ENCODE measurements at regions not wholly inside any gene's neighbourhood (a gene's known extent, or its start where the extent isn't known, plus 50 kb on each side); places are given as distances from the start of the nearest gene placed in this dataset.

- TF ChIP-seq CTCF (IDR thresholded peaks at IDR 0.05) = no peak
- no peak for TF ChIP-seq POLR2A (IDR thresholded peaks at IDR 0.05; ENCODE audit: low read depth)
- TF ChIP-seq EP300 (IDR thresholded peaks at IDR 0.05) = no peak
- no peak for TF ChIP-seq POLR2AphosphoS5 (IDR thresholded peaks at IDR 0.05)
Measured at GRCh38 chrX:112197840-112198239, 115.3 kb upstream of the TRPC5 start.

Measured in esophagus muscularis mucosa (tissue), 4 donors.